OCI-LY7 (cell line): ENCODE measurements at regions not wholly inside any gene's neighbourhood (a gene's known extent, or its start where the extent isn't known, plus 50 kb on each side); places are given as distances from the start of the nearest gene placed in this dataset.

Source experiments
- BruUV-seq: library from RNA; stranded (reverse); fragments of 400-500 nt; replicated peaks from 2 replicates; lab custom pipeline; 2021; lab: Mats Ljungman, UMichigan
- CTCF ChIA-PET: fragments of 300-600 bp; sonication (Branson Sonifier 250); formaldehyde crosslinking; loops from one replicate; lab custom pipeline; 2022; ENCODE audit warnings: antibody characterized with exemption; ENCODE audit not compliant: unreplicated experiment; lab: Charles Lee
- POLR2A ChIA-PET: fragments of 300-600 bp; sonication (Branson Sonifier 250); formaldehyde crosslinking; loops from one replicate; lab custom pipeline; 2022; ENCODE audit warnings: antibody characterized with exemption; lab: Charles Lee
- DNase-seq: peaks from one replicate; pipeline ENCODE4 v3.0.0-alpha.2; 2015; ENCODE audit warnings: low spot score
- H2AFZ ChIP-seq: fragments of 200-600 bp; sonication (generic), shearing (Covaris generic); 2 replicates; pipeline ENCODE4 v1.6.1; 2014; ENCODE audit warnings: mild to moderate bottlenecking, antibody characterized with exemption, low read length, moderate library complexity
- H3K27ac ChIP-seq: fragments of 200-600 bp; sonication (generic); 2 replicates; pipeline ENCODE4 v1.5.1; 2014; ENCODE audit warnings: mixed run types, low read depth, mild to moderate bottlenecking, moderate library complexity, low read length, inconsistent platforms; ENCODE audit not compliant: poor library complexity, severe bottlenecking
- H3K36me3 ChIP-seq: fragments of 200-600 bp; sonication (generic); 2 replicates; pipeline ENCODE4 v1.6.1; 2014; ENCODE audit warnings: mild to moderate bottlenecking, antibody characterized with exemption, low read length, moderate library complexity, mixed read lengths; ENCODE audit not compliant: insufficient read depth
- H3K4me1 ChIP-seq: fragments of 200-600 bp; sonication (generic); 2 replicates; pipeline ENCODE4 v1.5.1; 2014; ENCODE audit warnings: mild to moderate bottlenecking, low read length; ENCODE audit not compliant: insufficient read depth, poor library complexity, severe bottlenecking
- H3K4me2 ChIP-seq: fragments of 200-600 bp; sonication (generic); 2 replicates; pipeline ENCODE4 v1.6.1; 2014; ENCODE audit warnings: mild to moderate bottlenecking, low read length
- H3K4me3 ChIP-seq: fragments of 200-600 bp; sonication (generic); 2 replicates; pipeline ENCODE4 v1.5.1; 2014; ENCODE audit warnings: mild to moderate bottlenecking, low read depth, low read length; ENCODE audit not compliant: poor library complexity, severe bottlenecking
- H3K79me2 ChIP-seq: fragments of 200-600 bp; sonication (generic); 2 replicates; pipeline ENCODE4 v1.6.1; 2016; ENCODE audit warnings: low read depth, mild to moderate bottlenecking, low read length, moderate library complexity, mixed read lengths; ENCODE audit not compliant: insufficient read depth
- H3K9me2 ChIP-seq: fragments of 200-600 bp; sonication (generic); 2 replicates; pipeline ENCODE4 v1.6.1; 2016; ENCODE audit warnings: mild to moderate bottlenecking, low read length, mixed read lengths; ENCODE audit not compliant: insufficient read depth
- H3K9me3 ChIP-seq: fragments of 200-600 bp; sonication (generic); 2 replicates; pipeline ENCODE4 v1.6.1; 2014; ENCODE audit warnings: mild to moderate bottlenecking, mixed run types, low read length, mixed read lengths
- H4K20me1 ChIP-seq: fragments of 200-600 bp; sonication (generic); 2 replicates; pipeline ENCODE4 v1.6.1; 2014; ENCODE audit warnings: mild to moderate bottlenecking, antibody characterized with exemption, low read length, moderate library complexity, mixed read lengths; ENCODE audit not compliant: insufficient read depth
- CTCF ChIP-seq: fragments of 200-600 bp; sonication (generic); conservative IDR thresholded peaks from 2 replicates; pipeline ENCODE4 v1.5.1; 2014; ENCODE audit warnings: mild to moderate bottlenecking, antibody characterized with exemption, low read length, moderate library complexity, mixed read lengths
- EZH2phosphoT487 ChIP-seq: fragments of 200-600 bp; sonication (generic); IDR thresholded peaks from 2 replicates; pipeline ENCODE4 v1.6.1; 2018; ENCODE audit warnings: low read depth, borderline replicate concordance, mild to moderate bottlenecking, mixed run types, antibody characterized with exemption, low read length, moderate library complexity, mixed read lengths
- intact Hi-C: fragments of 100-400 bp; cut with micrococcal nuclease; formaldehyde crosslinking; loops from one replicate; pipeline ENCODE4 v1.10.0; 2022; ENCODE audit not compliant: unreplicated experiment

GRCh38 chr5:21581508-21581907, 1271.6 kb downstream of the CDH12 start:
- Histone ChIP-seq H3K79me2 (no peaks in the 10 kb centered on the region), H3K27ac (no peak overlapping the region), H3K36me3 (no peaks in the 10 kb centered on the region), H2AFZ (no peak overlapping the region), H3K4me1 (no peaks in the 10 kb centered on the region), H4K20me1 (no peaks in the 10 kb centered on the region), H3K9me3 (no peaks in the 10 kb centered on the region), H3K4me3 (no peak overlapping the region), H3K4me2 (no peak overlapping the region), H3K9me2 (no peaks in the 10 kb centered on the region)
- DNase-seq, result no peak
- ChIA-PET POLR2A (interaction anchor here (1.0 kb wide), 1 partner anchor 1263 kb away, joined by 3 read pairs; no protein-coding TSS in a partner anchor), CTCF (no interaction called here)
- TF ChIP-seq EZH2phosphoT487, result no peak
- no peak for TF ChIP-seq CTCF
- intact Hi-C loops, result no loop called here
- no TSS peak for BruUV-seq

GRCh38 chr5:21574961-21575360, 1278.2 kb downstream of the CDH12 start:
- H3K4me2 ChIP-seq, result no peak overlapping the region
- H2AFZ ChIP-seq, result no peak overlapping the region
- no peak overlapping the region for H3K4me3 ChIP-seq
- H3K9me2 ChIP-seq, result no peaks in the 10 kb centered on the region
- ChIA-PET CTCF (no interaction called here), POLR2A (no interaction called here)
- no TSS peak for BruUV-seq
- TF ChIP-seq CTCF (no peak), EZH2phosphoT487 (no peak)
- H3K36me3 ChIP-seq, result no peaks in the 10 kb centered on the region
- DNase-seq, result no peak
- H3K27ac ChIP-seq, result no peak overlapping the region
- no peaks in the 10 kb centered on the region for H3K4me1 ChIP-seq
- H3K9me3 ChIP-seq, result no peaks in the 10 kb centered on the region
- intact Hi-C loops, result no loop called here
- no peaks in the 10 kb centered on the region for H4K20me1 ChIP-seq
- H3K79me2 ChIP-seq, result no peaks in the 10 kb centered on the region

- Histone ChIP-seq H2AFZ (no peak overlapping the region), H3K36me3 (no peaks in the 10 kb centered on the region), H3K4me1 (no peaks in the 10 kb centered on the region), H3K4me3 (no peak overlapping the region), H3K4me2 (no peak overlapping the region), H3K9me2 (no peaks in the 10 kb centered on the region), H3K9me3 (no peaks in the 10 kb centered on the region), H4K20me1 (no peaks in the 10 kb centered on the region), H3K79me2 (no peaks in the 10 kb centered on the region), H3K27ac (no peak overlapping the region)
- POLR2A ChIA-PET, result no interaction called here
- no TSS peak for BruUV-seq
- TF ChIP-seq CTCF, result no peak
- no peak for DNase-seq
- CTCF ChIA-PET, result no interaction called here
- intact Hi-C loops, result no loop called here
Observed at GRCh38 chr5:21574438-21574837, 1278.7 kb downstream of the CDH12 start.
